ENCODE measurements at regions not wholly inside any gene's neighbourhood (a gene's known extent, or its start where the extent isn't known, plus 50 kb on each side); places are given as distances from the start of the nearest gene placed in this dataset.

DNA sequence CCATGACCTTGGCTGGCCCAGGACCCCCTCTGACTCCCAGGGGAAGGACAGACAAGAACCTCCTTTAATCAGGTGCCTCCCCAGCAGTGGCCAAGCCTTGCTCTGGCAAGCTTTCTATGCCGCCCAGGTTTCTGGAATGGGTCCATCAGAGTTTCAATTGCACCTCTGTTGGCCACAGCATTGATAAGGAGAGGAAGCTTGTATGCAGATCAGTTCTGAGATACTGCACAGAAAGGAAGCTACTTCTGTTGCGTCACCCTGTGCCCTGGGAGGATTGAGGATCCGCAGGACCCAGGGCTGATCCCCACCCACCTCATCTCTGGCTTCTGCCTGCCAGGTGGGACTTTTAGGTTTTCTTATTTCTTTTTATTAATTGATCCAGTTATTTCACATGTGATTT, 167.2 kb downstream of the TFAP2C start:
- H3K4me1 ChIP-seq, result no peaks in the 10 kb centered on the region
- H3K36me3 ChIP-seq, result no peaks in the 10 kb centered on the region
- peak; percentile 32 for DNase-seq
- 35 to 56% (median 44%) methylated on average over 3 of the region's 3 CpGs for WGBS, 5 donors
- H3K4me3 ChIP-seq, result no peak overlapping the region
- H3K27ac ChIP-seq, result no peak overlapping the region
- TF ChIP-seq POLR2AphosphoS5 (IDR thresholded peaks at IDR 0.05) (no peak), POLR2A (IDR thresholded peaks at IDR 0.05) (no peak)
- TF ChIP-seq, protein P1, sequence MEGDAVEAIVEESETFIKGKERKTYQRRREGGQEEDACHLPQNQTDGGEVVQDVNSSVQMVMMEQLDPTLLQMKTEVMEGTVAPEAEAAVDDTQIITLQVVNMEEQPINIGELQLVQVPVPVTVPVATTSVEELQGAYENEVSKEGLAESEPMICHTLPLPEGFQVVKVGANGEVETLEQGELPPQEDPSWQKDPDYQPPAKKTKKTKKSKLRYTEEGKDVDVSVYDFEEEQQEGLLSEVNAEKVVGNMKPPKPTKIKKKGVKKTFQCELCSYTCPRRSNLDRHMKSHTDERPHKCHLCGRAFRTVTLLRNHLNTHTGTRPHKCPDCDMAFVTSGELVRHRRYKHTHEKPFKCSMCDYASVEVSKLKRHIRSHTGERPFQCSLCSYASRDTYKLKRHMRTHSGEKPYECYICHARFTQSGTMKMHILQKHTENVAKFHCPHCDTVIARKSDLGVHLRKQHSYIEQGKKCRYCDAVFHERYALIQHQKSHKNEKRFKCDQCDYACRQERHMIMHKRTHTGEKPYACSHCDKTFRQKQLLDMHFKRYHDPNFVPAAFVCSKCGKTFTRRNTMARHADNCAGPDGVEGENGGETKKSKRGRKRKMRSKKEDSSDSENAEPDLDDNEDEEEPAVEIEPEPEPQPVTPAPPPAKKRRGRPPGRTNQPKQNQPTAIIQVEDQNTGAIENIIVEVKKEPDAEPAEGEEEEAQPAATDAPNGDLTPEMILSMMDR (IDR thresholded peaks at IDR 0.05 in 8 of 11, conservative IDR thresholded peaks at IDR 0.05 in 3 of 11), result no peak
- H3K9me3 ChIP-seq, result peaks cover 0 to 17% (median 10%) of the 10 kb centered on the region in 8 donors
- H3K27me3 ChIP-seq (replicated peaks in 1 of 7), result peaks cover 0 to 32% (median 0%) of the 10 kb centered on the region in 7 donors
- intact Hi-C loops (cut with DNase I; ENCODE audit: low total_unique reads), result no loop called here

DNA sequence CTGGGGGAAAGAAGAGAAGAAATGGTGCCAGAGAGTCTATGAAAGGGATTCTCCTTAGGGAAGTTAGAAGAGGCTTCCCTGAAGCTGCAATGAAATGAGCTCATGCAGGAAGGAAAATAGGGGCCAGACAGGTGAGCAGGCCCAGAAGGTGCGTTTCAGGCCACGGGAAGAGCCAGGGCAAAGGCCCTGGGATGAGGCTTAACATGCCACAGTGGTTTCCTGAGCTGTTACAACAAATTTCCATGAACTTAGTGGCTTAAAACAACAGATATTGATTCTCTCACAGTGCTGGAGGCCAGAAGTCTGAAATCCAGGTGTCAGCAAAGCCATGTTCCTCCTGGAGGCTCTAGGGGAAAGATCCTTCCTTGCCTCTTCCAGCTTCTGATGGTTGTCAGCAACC, 167.9 kb downstream of the TFAP2C start:
- Histone ChIP-seq H3K27ac (no peak overlapping the region), H3K4me1 (no peaks in the 10 kb centered on the region), H3K36me3 (no peaks in the 10 kb centered on the region), H3K27me3 (replicated peaks in 1 of 7) (peaks cover 0 to 35% (median 0%) of the 10 kb centered on the region in 7 donors), H3K4me3 (no peak overlapping the region), H3K9me3 (peaks cover 0 to 17% (median 10%) of the 10 kb centered on the region in 8 donors)
- TF ChIP-seq POLR2AphosphoS5 (IDR thresholded peaks at IDR 0.05) (no peak), POLR2A (IDR thresholded peaks at IDR 0.05) (no peak)
- TF ChIP-seq, protein P1 (IDR thresholded peaks at IDR 0.05 in 8 of 11, conservative IDR thresholded peaks at IDR 0.05 in 3 of 11), result no peak
- 44 to 72% (median 61%) methylated on average over 2 of the region's 2 CpGs for WGBS, 5 donors
- intact Hi-C loops (cut with DNase I; ENCODE audit: low total_unique reads), result no loop called here
- DNase-seq, result no peak

DNA sequence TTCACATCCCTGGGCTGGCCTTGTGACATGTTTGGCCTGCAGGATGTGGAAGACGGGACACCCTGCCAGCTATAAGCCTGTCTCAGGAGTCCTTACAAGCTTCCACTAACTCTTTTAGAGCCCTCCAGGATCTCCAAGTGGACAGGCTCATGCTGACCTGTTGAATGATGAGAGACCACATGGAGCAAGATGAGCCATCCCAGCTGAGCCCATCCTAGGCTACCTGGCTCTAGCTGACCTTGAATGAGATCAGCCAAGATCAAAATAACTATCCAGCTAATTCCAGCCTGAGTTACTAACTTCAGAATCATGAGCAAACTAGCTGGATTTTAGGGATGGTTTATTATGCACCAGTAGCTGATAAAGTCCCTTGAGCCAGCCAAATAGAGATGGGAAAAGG, 169.5 kb downstream of the TFAP2C start:
- H3K4me3 ChIP-seq, result no peak overlapping the region
- peak; percentile 2 for DNase-seq
- no peak overlapping the region for H3K27ac ChIP-seq
- TF ChIP-seq, protein P1 (IDR thresholded peaks at IDR 0.05 in 8 of 11, conservative IDR thresholded peaks at IDR 0.05 in 3 of 11), result no peak
- no peak for TF ChIP-seq POLR2AphosphoS5 (IDR thresholded peaks at IDR 0.05)
- 71 to 88% (median 83%) methylated on average over 1 of the region's 1 CpG for WGBS, 5 donors
- H3K27me3 ChIP-seq (replicated peaks in 1 of 7), result peaks cover 0 to 24% (median 0%) of the 10 kb centered on the region in 7 donors
- no peaks in the 10 kb centered on the region for H3K4me1 ChIP-seq
- H3K36me3 ChIP-seq, result no peaks in the 10 kb centered on the region
- peaks cover 0 to 17% (median 10%) of the 10 kb centered on the region in 8 donors for H3K9me3 ChIP-seq
- intact Hi-C loops (cut with DNase I; ENCODE audit: low total_unique reads), result no loop called here

DNA sequence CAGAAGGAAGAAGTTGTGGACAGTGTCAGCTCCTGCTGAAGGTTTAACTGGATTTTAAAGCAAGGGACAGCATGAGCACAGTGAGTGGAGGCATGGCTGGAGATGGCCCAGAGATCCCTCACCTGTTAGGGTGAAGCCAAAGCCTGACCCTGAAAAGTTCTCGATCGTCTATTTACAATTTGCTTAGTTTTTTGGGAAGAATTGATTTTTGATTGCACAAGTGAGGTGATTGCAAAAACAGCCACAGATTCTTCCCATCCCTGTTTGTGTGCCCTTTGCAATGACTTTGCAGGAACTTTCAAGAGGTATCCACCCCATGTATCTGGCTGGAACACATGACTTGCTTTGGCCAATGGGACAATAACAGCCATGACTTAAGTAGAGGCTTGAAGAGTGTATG, 170.1 kb downstream of the TFAP2C start:
- WGBS, 5 donors, result 85 to 95% (median 88%) methylated on average over 2 of the region's 2 CpGs
- TF ChIP-seq POLR2AphosphoS5 (IDR thresholded peaks at IDR 0.05) (no peak), POLR2A (IDR thresholded peaks at IDR 0.05) (no peak)
- TF ChIP-seq, protein P1 (IDR thresholded peaks at IDR 0.05 in 8 of 11, conservative IDR thresholded peaks at IDR 0.05 in 3 of 11), result no peak
- intact Hi-C loops (cut with DNase I; ENCODE audit: low total_unique reads), result no loop called here
- no peak overlapping the region for H3K27ac ChIP-seq
- no peaks in the 10 kb centered on the region for H3K36me3 ChIP-seq
- no peaks in the 10 kb centered on the region for H3K4me1 ChIP-seq
- H3K27me3 ChIP-seq (replicated peaks in 1 of 7), result peaks cover 0 to 18% (median 0%) of the 10 kb centered on the region in 7 donors
- peaks cover 0 to 17% (median 10%) of the 10 kb centered on the region in 8 donors for H3K9me3 ChIP-seq
- no peak overlapping the region for H3K4me3 ChIP-seq
- peak; percentile 5 for DNase-seq
